ENCODE measurements at regions not wholly inside any gene's neighbourhood (a gene's known extent, or its start where the extent isn't known, plus 50 kb on each side); places are given as distances from the start of the nearest gene placed in this dataset.
A peak's percentile ranks its signal among the peaks of the same experiment; 100 is the strongest.

GRCh38 chr4:54499308-54500074 lies 158.3 kb upstream of the KIT start (continued):
- TF ChIP-seq HMBOX1 (IDR thresholded peaks at IDR 0.05) (peak; percentile 76), HDAC2 (IDR thresholded peaks at IDR 0.05) (peak; percentile 22; the same call in 1 of the 2 replicates), USF2 (CRISPR knock-in tag; IDR thresholded peaks at IDR 0.05) (no peak), POLR3G (IDR thresholded peaks at IDR 0.05; ENCODE audit: extremely low read depth, insufficient read length, insufficient replicate concordance) (no peak), MTA2 (IDR thresholded peaks at IDR 0.05; ENCODE audit: low read depth) (no peak), VEZF1 (CRISPR knock-in tag; IDR thresholded peaks at IDR 0.05) (peak; percentile 82), ASH1L (IDR thresholded peaks at IDR 0.05; ENCODE audit: borderline replicate concordance, low read depth, partially characterized antibody) (no peak), RBM25 (IDR thresholded peaks at IDR 0.05; ENCODE audit: low read depth, low read length, severe bottlenecking) (no peak), FOSL1 (tag; conservative IDR thresholded peaks at IDR 0.05) (0 out of 2 replicates have a peak, but pooled peaks have one; percentile 21), LEF1 (IDR thresholded peaks at IDR 0.05) (peak; percentile 24; the same call in 1 of the 2 replicates), MEIS2 (IDR thresholded peaks at IDR 0.05; ENCODE audit: partially characterized antibody) (peak; percentile 82), SP2 (IDR thresholded peaks at IDR 0.05; ENCODE audit: extremely low read depth, low read depth, low read length, poor library complexity, severe bottlenecking) (no peak), HDAC1 (IDR thresholded peaks at IDR 0.05) (0 out of 4 replicates have a peak, but pooled peaks of 1 of the 2 experiments have one; percentile 14), ZNF24 (IDR thresholded peaks at IDR 0.05) (no peak)
- TF ChIP-seq, protein P1, sequence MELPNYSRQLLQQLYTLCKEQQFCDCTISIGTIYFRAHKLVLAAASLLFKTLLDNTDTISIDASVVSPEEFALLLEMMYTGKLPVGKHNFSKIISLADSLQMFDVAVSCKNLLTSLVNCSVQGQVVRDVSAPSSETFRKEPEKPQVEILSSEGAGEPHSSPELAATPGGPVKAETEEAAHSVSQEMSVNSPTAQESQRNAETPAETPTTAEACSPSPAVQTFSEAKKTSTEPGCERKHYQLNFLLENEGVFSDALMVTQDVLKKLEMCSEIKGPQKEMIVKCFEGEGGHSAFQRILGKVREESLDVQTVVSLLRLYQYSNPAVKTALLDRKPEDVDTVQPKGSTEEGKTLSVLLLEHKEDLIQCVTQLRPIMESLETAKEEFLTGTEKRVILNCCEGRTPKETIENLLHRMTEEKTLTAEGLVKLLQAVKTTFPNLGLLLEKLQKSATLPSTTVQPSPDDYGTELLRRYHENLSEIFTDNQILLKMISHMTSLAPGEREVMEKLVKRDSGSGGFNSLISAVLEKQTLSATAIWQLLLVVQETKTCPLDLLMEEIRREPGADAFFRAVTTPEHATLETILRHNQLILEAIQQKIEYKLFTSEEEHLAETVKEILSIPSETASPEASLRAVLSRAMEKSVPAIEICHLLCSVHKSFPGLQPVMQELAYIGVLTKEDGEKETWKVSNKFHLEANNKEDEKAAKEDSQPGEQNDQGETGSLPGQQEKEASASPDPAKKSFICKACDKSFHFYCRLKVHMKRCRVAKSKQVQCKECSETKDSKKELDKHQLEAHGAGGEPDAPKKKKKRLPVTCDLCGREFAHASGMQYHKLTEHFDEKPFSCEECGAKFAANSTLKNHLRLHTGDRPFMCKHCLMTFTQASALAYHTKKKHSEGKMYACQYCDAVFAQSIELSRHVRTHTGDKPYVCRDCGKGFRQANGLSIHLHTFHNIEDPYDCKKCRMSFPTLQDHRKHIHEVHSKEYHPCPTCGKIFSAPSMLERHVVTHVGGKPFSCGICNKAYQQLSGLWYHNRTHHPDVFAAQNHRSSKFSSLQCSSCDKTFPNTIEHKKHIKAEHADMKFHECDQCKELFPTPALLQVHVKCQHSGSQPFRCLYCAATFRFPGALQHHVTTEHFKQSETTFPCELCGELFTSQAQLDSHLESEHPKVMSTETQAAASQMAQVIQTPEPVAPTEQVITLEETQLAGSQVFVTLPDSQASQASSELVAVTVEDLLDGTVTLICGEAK (IDR thresholded peaks at IDR 0.05): no peak
- TF ChIP-seq, protein P1 (CRISPR knock-in tag; IDR thresholded peaks at IDR 0.05): no peak
